Kidney (tissue), 13 donors: ENCODE measurements at regions not wholly inside any gene's neighbourhood (a gene's known extent, or its start where the extent isn't known, plus 50 kb on each side); places are given as distances from the start of the nearest gene placed in this dataset.

Source experiments
- DNase-seq, 5 donors: peaks; one replicate each; pipeline ENCODE4 v3.0.0-alpha.2; 2013 to 2020
- FAIRE-seq: peaks from 2 replicates; lab custom pipeline; 2012; peaks lifted over from hg19 to GRCh38; lab: Jason Lieb, UNC
- H3K27ac ChIP-seq, 2 donors: one replicate each; pipeline ENCODE4 v1.7.0; 2013; ENCODE audit warnings: low read depth in 2 of 2, low read length in 2 of 2, inconsistent platforms in 1 of 2
- H3K27me3 ChIP-seq: one replicate; pipeline ENCODE4 v1.7.1; 2013; ENCODE audit warnings: low read length, inconsistent platforms; ENCODE audit not compliant: control insufficient read depth, insufficient read depth
- H3K36me3 ChIP-seq, 3 donors: one replicate each; pipeline versions ENCODE4 v1.7.0 to v1.7.1; 2013; ENCODE audit warnings: low read length in 3 of 3, control low read depth in 1 of 3, inconsistent platforms in 1 of 3; ENCODE audit not compliant: insufficient read depth in 3 of 3, control insufficient read depth in 2 of 3
- H3K4me1 ChIP-seq, 3 donors: one replicate each; pipeline versions ENCODE4 v1.7.0 to v1.7.1; 2013; ENCODE audit warnings: low read length in 3 of 3, inconsistent platforms in 1 of 3, low read depth in 1 of 3; ENCODE audit not compliant: control insufficient read depth in 2 of 3, insufficient read depth in 2 of 3
- H3K4me3 ChIP-seq, 3 donors: one replicate each; pipeline versions ENCODE4 v1.7.0 to v1.8.1; 2013; ENCODE audit warnings: low read length in 3 of 3, control low read depth in 1 of 3, inconsistent platforms in 1 of 3
- H3K9ac ChIP-seq, 3 donors: one replicate each; pipeline versions ENCODE4 v1.7.0 to v1.7.1; 2013; ENCODE audit warnings: low read length in 3 of 3, control low read depth in 1 of 3, inconsistent platforms in 1 of 3
- H3K9me3 ChIP-seq, 3 donors: one replicate each; pipeline versions ENCODE4 v1.7.0 to v1.7.1; 2013; ENCODE audit warnings: low read length in 3 of 3, control low read depth in 1 of 3, inconsistent platforms in 1 of 3; ENCODE audit not compliant: control insufficient read depth in 2 of 3, insufficient read depth in 1 of 3
- CTCF ChIP-seq: IDR thresholded peaks from 3 replicates; pipeline ENCODE4 v1.5.1; 2012; ENCODE audit warnings: mild to moderate bottlenecking, moderate library complexity, borderline replicate concordance; ENCODE audit not compliant: insufficient read depth; ENCODE audit errors: extremely low read depth
- intact Hi-C: fragments of 100-400 bp; cut with DNase I; formaldehyde crosslinking; loops from one replicate; pipeline ENCODE4 v1.11.1; 2022
- donor health status: control.
- donor health status: control.
- donor health status: control.
- donor health status: control.
- donor health status: control.
- donor health status: DM: yes; HTN: yes; CAD: no.
- donor health status: Normal renal cell carcinoma (clear cell type).

- TF ChIP-seq CTCF: no peak
- H3K9me3 ChIP-seq: no peaks in the 10 kb centered on the region
These were observed 229.1 kb upstream of the AKR1E2 start for GRCh38 chr10:4596951-4597350.

GRCh38 chr10:4595719-4596319, 230.2 kb upstream of the AKR1E2 start:
- Histone ChIP-seq H3K27me3 (no peaks in the 10 kb centered on the region), H3K9me3 (no peaks in the 10 kb centered on the region), H3K4me1 (no peaks in the 10 kb centered on the region), H3K36me3 (no peaks in the 10 kb centered on the region), H3K9ac (no peak overlapping the region), H3K27ac (no peak overlapping the region), H3K4me3 (no peak overlapping the region)
- TF ChIP-seq CTCF: no peak
- intact Hi-C loops: no loop called here
- FAIRE-seq: no peak
- no peak for DNase-seq

More at GRCh38 chr10:4596951-4597350, 229.1 kb upstream of the AKR1E2 start:
- DNase-seq: no peak
- H3K27me3 ChIP-seq: no peaks in the 10 kb centered on the region
- H3K4me3 ChIP-seq: no peak overlapping the region
- H3K4me1 ChIP-seq: no peaks in the 10 kb centered on the region
- H3K36me3 ChIP-seq: no peaks in the 10 kb centered on the region
- H3K27ac ChIP-seq: no peak overlapping the region
- intact Hi-C loops: no loop called here
- no peak for FAIRE-seq
- no peak overlapping the region for H3K9ac ChIP-seq

GRCh38 chr10:4590807-4591206, 235.2 kb upstream of the AKR1E2 start:
- intact Hi-C loops: no loop called here
- no peak for TF ChIP-seq CTCF
- H3K27me3 ChIP-seq: no peaks in the 10 kb centered on the region
- H3K27ac ChIP-seq: no peak overlapping the region
- DNase-seq: no peak
- no peak overlapping the region for H3K4me3 ChIP-seq
- no peak for FAIRE-seq
- peaks cover 2 to 10% (median 6%) of the 10 kb centered on the region in 3 donors for H3K4me1 ChIP-seq
- no peaks in the 10 kb centered on the region for H3K36me3 ChIP-seq
- H3K9me3 ChIP-seq: no peaks in the 10 kb centered on the region
- H3K9ac ChIP-seq: no peak overlapping the region

- H3K9ac ChIP-seq: no peak overlapping the region
- H3K4me3 ChIP-seq: no peak overlapping the region
- intact Hi-C loops: no loop called here
- H3K4me1 ChIP-seq: peaks cover 2 to 10% (median 6%) of the 10 kb centered on the region in 3 donors
- FAIRE-seq: no peak
- no peak for DNase-seq
- no peaks in the 10 kb centered on the region for H3K27me3 ChIP-seq
- no peaks in the 10 kb centered on the region for H3K36me3 ChIP-seq
- H3K9me3 ChIP-seq: no peaks in the 10 kb centered on the region
- no peak for TF ChIP-seq CTCF
- no peak overlapping the region for H3K27ac ChIP-seq
These were observed 237.2 kb upstream of the AKR1E2 start for GRCh38 chr10:4588824-4589223.
